ENCODE measurements at regions not wholly inside any gene's neighbourhood (a gene's known extent, or its start where the extent isn't known, plus 50 kb on each side); places are given as distances from the start of the nearest gene placed in this dataset.

DNA sequence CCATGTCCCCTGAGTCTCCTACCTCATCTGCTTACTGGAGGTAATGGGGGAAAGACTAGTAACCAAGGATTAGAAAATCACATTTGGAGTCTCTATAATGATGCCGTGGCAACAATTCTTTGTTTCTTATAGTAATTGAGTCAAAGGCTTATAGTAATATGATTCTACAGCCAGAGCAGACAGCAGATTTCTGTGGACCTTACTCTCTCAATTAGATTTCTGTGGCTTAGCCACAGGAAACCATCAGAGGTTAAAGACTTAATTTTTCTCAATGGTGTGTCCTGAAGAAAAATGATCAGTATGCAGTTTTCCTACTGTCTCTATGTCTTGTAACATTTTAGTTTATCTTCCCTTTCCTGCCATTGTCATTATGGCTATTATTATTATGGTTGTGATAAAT lies 59.3 kb upstream of the CD180 start:
- no peak for DNase-seq

DNA sequence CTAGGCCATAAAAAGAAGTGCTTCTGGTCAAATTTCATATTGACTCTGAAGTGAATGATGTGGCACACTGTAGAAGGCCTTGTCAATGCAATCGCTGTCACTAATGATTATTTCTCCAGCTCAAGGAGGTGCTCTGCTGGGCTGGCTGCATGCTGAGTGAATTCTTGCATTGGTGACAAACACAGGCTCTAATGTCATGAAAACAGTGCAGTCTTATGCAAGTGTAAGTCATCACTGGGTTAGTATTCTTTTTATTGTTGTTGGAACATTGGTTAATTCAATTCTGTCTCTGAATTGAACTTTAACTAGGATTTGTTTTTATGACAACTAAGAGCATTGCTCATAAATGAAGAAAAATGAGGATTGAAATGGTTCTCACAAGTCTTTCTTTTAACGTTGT lies 57.3 kb upstream of the CD180 start:
- no peak for DNase-seq

DNA sequence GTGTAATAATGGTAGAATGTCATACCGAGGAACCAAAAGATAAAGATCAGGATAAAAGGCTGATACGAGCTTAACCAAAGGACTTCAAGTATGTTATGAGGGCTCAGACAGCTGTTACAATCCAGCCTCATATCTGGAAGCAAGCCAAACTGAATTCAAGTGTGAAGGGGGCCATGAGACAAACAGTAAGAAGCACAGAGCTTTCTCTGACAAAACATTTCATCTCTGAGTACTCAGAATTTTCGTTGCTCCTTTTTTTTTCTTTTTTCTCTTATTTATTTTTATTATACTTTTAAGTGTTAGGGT lies 52.9 kb upstream of the CD180 start:
- no peak for DNase-seq

DNA sequence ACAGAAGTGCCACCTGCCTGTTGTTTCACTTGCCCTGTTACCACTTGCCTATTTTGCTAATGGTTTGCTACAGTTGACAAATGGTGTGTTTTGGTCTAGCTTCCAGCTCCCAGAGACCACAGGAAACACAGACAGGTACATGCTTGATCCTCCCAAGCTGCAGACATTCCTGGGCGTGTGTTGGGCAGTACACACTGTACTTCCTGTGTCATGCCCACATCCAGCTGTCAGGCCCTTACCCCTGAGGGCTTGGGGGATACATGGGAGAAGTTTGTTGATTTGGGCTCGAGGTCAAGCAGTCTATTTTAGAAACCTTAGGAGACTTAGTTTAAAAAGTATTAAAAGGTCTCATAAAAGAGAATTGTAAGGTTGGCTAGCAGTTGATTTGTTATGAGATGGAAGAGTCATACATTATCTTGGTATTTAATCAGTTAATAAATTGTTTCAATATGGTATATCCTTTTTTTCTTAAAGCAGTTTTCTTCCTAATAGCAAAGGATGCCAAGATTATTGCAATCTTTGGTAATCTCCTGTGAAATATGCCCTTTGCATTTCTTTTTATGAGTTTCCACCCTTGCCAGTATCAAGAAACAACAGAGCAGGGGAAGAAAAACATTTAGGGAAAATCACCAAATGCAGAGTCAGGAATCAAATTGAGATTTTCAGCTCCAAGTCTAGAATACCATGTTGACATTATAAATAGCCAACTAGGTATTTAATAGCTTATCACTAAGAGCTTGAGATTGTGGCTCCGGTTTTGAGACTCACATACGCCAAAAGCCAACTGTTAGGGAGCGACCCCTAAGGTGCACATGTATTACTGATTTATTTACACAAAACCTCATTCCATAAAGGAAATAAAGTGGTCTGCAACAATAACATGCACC lies 52.3 kb upstream of the CD180 start:
- no peak for DNase-seq

DNA sequence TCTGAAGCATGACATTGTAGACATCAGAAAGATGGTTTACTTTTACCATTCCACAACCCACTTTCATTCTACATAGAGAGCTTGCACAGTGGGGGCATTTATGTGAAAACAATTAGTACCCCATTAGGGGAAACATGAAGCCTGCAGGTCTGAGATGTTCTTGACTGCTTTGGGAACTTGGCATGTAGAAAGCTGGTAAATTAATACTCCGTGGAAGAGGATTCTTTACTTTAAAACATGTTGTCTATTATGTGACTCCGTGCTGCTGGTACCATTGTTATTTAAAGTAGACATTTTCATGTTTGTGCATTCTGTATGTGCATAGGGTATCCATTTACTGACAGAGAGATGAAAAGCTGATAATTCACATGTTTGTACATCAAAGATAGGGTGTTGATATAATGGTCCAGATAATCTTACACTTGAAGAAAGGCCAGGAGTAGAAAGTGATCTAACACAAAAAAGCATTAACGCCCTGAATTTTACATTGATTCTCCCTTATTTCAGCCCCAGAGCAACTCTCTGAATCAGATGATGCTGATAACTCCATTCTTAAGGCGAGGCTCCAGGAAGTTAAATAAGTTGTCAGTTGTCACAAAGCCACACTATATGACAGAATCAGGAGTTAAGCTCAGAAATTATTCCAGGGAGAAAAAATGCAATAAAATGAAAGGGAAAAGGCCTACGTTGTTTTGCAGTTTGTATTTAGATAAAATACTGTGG lies 50.1 kb upstream of the CD180 start:
- no peak for DNase-seq

Measured in suppressor macrophage (primary cell).